ES-I3 (cell line): ENCODE measurements at regions not wholly inside any gene's neighbourhood (a gene's known extent, or its start where the extent isn't known, plus 50 kb on each side); places are given as distances from the start of the nearest gene placed in this dataset.
"Not testable (repeated sequence)": the region's sequence is repeated elsewhere in the genome, so short reads cannot be mapped to it uniquely, and the experiment has no call there.

Experiments
- H3K36me3 ChIP-seq: 2 replicates; pipeline ENCODE4 v1.6.1; 2013; ENCODE audit warnings: mild to moderate bottlenecking, low read length, control low read depth, moderate library complexity; ENCODE audit not compliant: insufficient read depth
- H3K4me1 ChIP-seq: 2 replicates; pipeline ENCODE4 v1.6.1; 2013; ENCODE audit warnings: mild to moderate bottlenecking, control low read depth, low read length; ENCODE audit not compliant: insufficient read depth
- H3K9ac ChIP-seq: 2 replicates; pipeline ENCODE4 v1.6.1; 2013; ENCODE audit warnings: low read depth, mild to moderate bottlenecking, low read length, moderate library complexity
- H3K9me3 ChIP-seq: 2 replicates; pipeline ENCODE4 v1.6.1; 2013; ENCODE audit warnings: mild to moderate bottlenecking, low read length, moderate library complexity; ENCODE audit not compliant: control insufficient read depth, insufficient read depth

- H3K4me1 ChIP-seq: no peaks in the 10 kb centered on the region
- H3K36me3 ChIP-seq: no peaks in the 10 kb centered on the region
- no peaks in the 10 kb centered on the region for H3K9me3 ChIP-seq
- H3K9ac ChIP-seq: no peak overlapping the region
These were observed 1213.1 kb upstream of the SLC39A10 start for GRCh38 chr2:194443926-194444325.

- Histone ChIP-seq H3K4me1 (no peaks in the 10 kb centered on the region), H3K36me3 (no peaks in the 10 kb centered on the region), H3K9ac (no peak overlapping the region), H3K9me3 (no peaks in the 10 kb centered on the region)
These were observed 1232.3 kb upstream of the SLC39A10 start for GRCh38 chr2:194424683-194425209.

- no peak overlapping the region for H3K9ac ChIP-seq
- no peaks in the 10 kb centered on the region for H3K36me3 ChIP-seq
- H3K9me3 ChIP-seq: no peaks in the 10 kb centered on the region
- no peaks in the 10 kb centered on the region for H3K4me1 ChIP-seq
These were observed 1245.8 kb upstream of the SLC39A10 start for GRCh38 chr2:194411221-194411620.

GRCh38 chr2:194395818-194396217 lies 1261.2 kb upstream of the SLC39A10 start:
- Histone ChIP-seq H3K9ac (no peak overlapping the region), H3K4me1 (no peaks in the 10 kb centered on the region), H3K36me3 (no peaks in the 10 kb centered on the region), H3K9me3 (no peaks in the 10 kb centered on the region)

DNA sequence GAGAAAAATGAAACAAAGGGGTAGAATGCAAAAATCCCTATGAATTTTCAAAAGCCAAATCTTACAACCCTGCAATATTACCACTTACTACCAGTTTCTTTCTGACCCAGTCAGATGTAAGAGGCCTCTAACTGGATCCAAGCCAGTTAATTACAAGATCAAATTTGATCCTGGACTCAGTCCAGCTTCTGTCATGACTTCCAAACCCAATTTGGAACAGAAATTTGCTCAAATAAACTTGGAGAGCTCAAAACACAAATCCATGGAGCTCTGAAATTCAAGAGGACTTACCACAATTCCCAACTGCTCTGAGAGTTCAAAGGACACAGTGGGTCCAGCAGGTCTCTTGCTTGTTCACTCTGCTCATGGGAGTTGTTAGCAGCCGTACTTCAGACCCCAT lies 1271.7 kb upstream of the SLC39A10 start:
- peaks cover 12% of the 10 kb centered on the region; the same call in 1 of the 2 replicates for H3K9me3 ChIP-seq
- H3K4me1 ChIP-seq: no peaks in the 10 kb centered on the region
- no peaks in the 10 kb centered on the region for H3K36me3 ChIP-seq
- H3K9ac ChIP-seq: no peak overlapping the region

GRCh38 chr2:194383401-194383800 lies 1273.6 kb upstream of the SLC39A10 start:
- Histone ChIP-seq H3K9me3 (peaks cover 12% of the 10 kb centered on the region; the same call in 1 of the 2 replicates), H3K4me1 (no peaks in the 10 kb centered on the region), H3K9ac (no peak overlapping the region), H3K36me3 (no peaks in the 10 kb centered on the region)

DNA sequence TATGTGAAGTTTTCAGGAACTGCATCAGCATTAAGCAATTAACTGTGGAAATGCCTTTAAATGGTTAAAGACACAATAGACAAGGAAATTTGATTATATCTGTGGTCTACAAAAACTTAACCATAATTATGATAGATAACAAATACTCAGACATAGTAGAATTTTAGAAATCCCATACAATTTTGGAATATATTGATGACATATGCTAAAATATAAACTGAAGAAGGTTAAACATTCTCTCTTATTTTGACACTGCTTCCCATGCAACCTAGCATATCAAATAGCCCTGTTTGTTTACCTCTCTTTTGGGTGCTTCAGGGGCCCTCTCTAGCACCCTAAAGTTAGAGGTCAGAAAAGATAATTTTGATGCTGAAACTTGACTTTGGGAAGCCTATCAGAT lies 1274.8 kb upstream of the SLC39A10 start:
- Histone ChIP-seq H3K36me3 (no peaks in the 10 kb centered on the region), H3K4me1 (no peaks in the 10 kb centered on the region), H3K9me3 (peaks cover 12% of the 10 kb centered on the region; the same call in 1 of the 2 replicates)

DNA sequence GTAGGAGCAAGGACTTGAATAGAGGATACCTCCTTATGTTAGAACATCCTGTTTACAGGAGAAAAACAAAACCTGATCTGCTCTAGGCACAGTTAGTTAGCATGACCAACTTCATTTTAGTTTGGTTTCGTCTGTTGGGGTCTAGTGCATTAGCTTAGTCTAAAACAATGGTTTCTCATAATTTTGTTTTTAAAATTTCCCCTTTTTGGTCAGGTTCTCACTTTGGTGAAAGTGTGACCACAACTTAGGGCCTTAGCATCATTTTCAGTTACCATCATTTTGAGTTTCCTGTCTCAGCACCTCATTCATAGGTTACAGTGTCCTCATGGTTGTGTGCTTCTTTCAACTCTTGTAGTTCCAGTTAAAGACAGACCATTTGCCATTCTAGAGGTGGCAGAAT lies 1277.0 kb upstream of the SLC39A10 start:
- H3K4me1 ChIP-seq: no peaks in the 10 kb centered on the region
- H3K9ac ChIP-seq: no peak overlapping the region
- no peaks in the 10 kb centered on the region for H3K36me3 ChIP-seq
- peaks cover 12% of the 10 kb centered on the region; the same call in 1 of the 2 replicates for H3K9me3 ChIP-seq

More for the DNA sequence above, 1274.8 kb upstream of the SLC39A10 start:
- H3K9ac ChIP-seq: no peak overlapping the region

DNA sequence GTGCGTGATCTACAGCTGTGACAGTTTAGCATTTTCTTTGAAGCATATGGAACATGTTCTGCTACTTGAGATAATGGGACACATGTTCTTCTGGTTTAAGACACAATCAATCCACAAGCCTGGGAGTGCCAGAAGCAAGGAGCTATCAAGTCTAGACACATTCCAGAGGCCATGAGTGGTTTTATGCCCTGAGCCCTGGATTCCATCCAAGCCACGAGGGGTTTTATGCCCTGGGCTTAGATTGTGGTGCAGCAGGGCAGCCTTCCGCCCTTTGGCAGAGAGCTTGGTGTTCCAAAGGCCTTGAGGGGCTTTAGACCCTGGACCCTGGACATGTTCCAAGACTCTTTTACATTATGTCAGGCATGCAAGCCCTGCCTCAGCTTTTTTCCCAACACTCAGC lies 1289.6 kb upstream of the SLC39A10 start:
- H3K36me3 ChIP-seq, H3K4me1 ChIP-seq, H3K9me3 ChIP-seq, H3K9ac ChIP-seq: not testable (repeated sequence)

DNA sequence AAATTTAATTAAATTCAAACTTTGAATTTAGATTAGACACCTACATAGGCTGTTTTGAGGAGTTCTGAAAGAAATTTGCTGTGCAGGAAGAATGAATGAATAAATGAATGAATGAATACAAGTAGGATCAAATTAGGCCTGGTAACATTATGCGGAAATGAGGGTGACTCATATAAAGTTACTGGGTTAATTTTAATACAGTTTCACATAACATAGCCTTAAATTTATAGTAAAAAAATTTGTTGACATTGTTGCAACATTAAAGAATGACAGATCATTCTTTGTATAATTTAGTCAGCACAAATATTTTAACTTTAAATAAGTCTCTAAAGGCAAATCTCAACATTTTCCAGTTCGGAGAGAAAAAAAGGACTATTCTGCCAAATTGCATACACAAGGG lies 1293.1 kb upstream of the SLC39A10 start:
- Histone ChIP-seq H3K36me3 (no peaks in the 10 kb centered on the region), H3K9ac (no peak overlapping the region), H3K4me1 (no peaks in the 10 kb centered on the region), H3K9me3 (no peaks in the 10 kb centered on the region)

DNA sequence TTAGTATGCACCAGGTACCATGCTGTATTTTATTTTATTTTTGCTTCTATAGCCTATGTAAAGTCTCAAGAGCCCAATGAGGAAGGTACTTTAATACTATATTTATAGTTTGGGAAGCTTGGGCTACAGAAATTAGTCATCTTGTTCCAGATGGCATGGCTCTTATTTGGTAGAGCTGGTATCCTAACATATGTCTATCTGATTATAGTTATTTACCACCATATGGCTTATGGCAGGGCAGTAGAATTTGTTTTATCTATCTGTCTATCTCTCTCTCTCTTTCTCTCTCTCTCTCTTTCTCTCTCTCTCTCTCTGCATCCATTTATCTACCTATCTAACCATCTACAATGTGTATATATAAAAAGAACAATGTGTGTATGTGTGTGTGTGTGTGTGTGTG lies 1293.7 kb upstream of the SLC39A10 start:
- Histone ChIP-seq H3K9ac (no peak overlapping the region), H3K4me1 (no peaks in the 10 kb centered on the region), H3K9me3 (no peaks in the 10 kb centered on the region), H3K36me3 (no peaks in the 10 kb centered on the region)

- H3K36me3 ChIP-seq: no peaks in the 10 kb centered on the region
- H3K9ac ChIP-seq: no peak overlapping the region
- H3K9me3 ChIP-seq: no peaks in the 10 kb centered on the region
- no peaks in the 10 kb centered on the region for H3K4me1 ChIP-seq
These were observed 1304.5 kb upstream of the SLC39A10 start for GRCh38 chr2:194352505-194352904.

- Histone ChIP-seq H3K9ac (no peak overlapping the region), H3K9me3 (no peaks in the 10 kb centered on the region), H3K36me3 (no peaks in the 10 kb centered on the region), H3K4me1 (no peaks in the 10 kb centered on the region)
These were observed 1310.8 kb upstream of the SLC39A10 start for GRCh38 chr2:194346193-194346592.

DNA sequence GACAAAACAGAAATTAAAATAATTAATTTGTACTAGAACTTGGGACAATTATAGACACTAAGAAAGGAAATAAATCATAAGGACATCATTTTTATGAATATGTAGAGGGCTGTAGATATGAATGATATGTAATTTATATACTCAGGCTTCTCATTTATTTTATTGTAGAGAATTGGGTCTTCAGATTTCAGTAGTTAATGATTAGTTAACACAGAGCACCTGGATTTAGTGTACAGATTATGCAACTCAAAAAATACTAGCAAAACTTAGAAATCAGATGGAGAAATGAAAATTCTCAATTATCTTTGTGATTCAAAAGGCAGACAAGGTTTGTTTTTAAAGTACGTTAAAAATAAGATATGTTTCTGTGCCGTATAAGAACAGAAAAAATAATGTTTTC lies 1311.7 kb upstream of the SLC39A10 start:
- Histone ChIP-seq H3K36me3 (no peaks in the 10 kb centered on the region), H3K9me3 (no peaks in the 10 kb centered on the region), H3K4me1 (no peaks in the 10 kb centered on the region), H3K9ac (no peak overlapping the region)

DNA sequence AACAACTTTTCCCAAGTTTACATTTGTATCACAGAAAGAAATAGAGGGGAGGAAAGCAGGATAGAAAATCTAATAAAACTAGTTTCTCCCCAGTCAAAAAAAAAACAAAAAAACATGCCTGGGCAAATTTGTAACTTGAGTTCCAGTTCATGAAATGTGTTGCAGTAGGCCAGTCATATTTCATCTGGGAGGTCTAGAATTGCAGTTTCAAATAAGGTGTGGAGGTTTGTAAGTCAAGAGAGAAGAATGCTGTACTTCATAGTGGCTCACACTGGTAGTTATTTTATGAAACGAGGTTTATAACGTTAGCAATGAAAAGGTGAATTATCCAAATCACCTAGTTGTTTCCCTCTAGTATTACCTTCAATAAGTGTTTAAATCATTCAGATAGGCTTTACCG lies 1313.9 kb upstream of the SLC39A10 start:
- H3K36me3 ChIP-seq: no peaks in the 10 kb centered on the region
- no peaks in the 10 kb centered on the region for H3K9me3 ChIP-seq

More for the DNA sequence above, 1313.9 kb upstream of the SLC39A10 start:
- no peak overlapping the region for H3K9ac ChIP-seq
- H3K4me1 ChIP-seq: no peaks in the 10 kb centered on the region
